Ishikawa (cell line): ENCODE measurements at regions not wholly inside any gene's neighbourhood (a gene's known extent, or its start where the extent isn't known, plus 50 kb on each side); places are given as distances from the start of the nearest gene placed in this dataset.

Source experiments
- EP300 ChIP-seq: IDR thresholded peaks from 2 replicates; pipeline ENCODE4 v1.6.1; 2012; ENCODE audit warnings: borderline replicate concordance
- FOXM1 ChIP-seq: IDR thresholded peaks from 2 replicates; pipeline ENCODE4 v1.6.1; 2012; ENCODE audit warnings: low read depth, borderline replicate concordance
- MAX ChIP-seq: IDR thresholded peaks from 2 replicates; pipeline ENCODE4 v1.6.1; 2012
- NFIC ChIP-seq: IDR thresholded peaks from 2 replicates; pipeline ENCODE4 v1.6.1; 2012
- REST ChIP-seq: IDR thresholded peaks from 2 replicates; pipeline ENCODE4 v1.6.1; 2012; ENCODE audit warnings: low read depth, mild to moderate bottlenecking
- TAF1 ChIP-seq: IDR thresholded peaks from 2 replicates; pipeline ENCODE4 v1.6.1; 2012; ENCODE audit warnings: low read depth, mild to moderate bottlenecking
- ZBTB7A ChIP-seq: IDR thresholded peaks from 2 replicates; pipeline ENCODE4 v1.6.1; 2012; ENCODE audit warnings: low read depth

- no peak for TF ChIP-seq EP300
- no peak for TF ChIP-seq TAF1
- no peak for TF ChIP-seq REST
- TF ChIP-seq NFIC = no peak
- no peak for TF ChIP-seq ZBTB7A
- TF ChIP-seq MAX = no peak
- no peak for TF ChIP-seq FOXM1
Measured at GRCh38 chr6:112557961-112558360, 210.8 kb downstream of the RFPL4B start.
